Ramos (cell line): ENCODE measurements at regions not wholly inside any gene's neighbourhood (a gene's known extent, or its start where the extent isn't known, plus 50 kb on each side); places are given as distances from the start of the nearest gene placed in this dataset.
"Not testable (repeated sequence)": the region's sequence is repeated elsewhere in the genome, so short reads cannot be mapped to it uniquely, and the experiment has no call there.

Experiments used
- in situ Hi-C: fragments of 300-500 bp; cut with MboI; formaldehyde crosslinking; loops from one replicate; pipeline ENCODE4 v1.14.3; 2022; ENCODE audit warnings: low sequenced_read_pairs; ENCODE audit not compliant: unreplicated experiment

DNA sequence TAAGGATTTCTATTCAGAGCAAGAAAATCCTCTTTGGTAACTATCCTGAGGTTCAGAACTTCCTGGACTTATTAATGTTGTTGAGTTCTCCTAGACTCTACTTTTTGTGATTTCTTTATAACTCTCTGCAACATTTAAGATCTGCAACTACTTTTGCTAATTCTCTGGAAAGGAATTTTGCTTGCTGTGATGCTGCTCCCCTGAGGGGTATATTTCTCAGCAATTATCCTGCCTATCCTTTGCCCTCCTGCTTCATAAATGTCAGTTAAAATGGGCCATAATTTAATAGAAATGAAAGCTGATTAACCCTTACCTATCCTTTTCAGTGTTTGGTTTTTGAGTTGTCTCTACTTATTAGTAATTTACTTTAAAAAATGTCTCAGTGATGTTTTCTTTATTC, 377.3 kb upstream of the LRRC3B start:
- in situ Hi-C loops = no loop called here

DNA sequence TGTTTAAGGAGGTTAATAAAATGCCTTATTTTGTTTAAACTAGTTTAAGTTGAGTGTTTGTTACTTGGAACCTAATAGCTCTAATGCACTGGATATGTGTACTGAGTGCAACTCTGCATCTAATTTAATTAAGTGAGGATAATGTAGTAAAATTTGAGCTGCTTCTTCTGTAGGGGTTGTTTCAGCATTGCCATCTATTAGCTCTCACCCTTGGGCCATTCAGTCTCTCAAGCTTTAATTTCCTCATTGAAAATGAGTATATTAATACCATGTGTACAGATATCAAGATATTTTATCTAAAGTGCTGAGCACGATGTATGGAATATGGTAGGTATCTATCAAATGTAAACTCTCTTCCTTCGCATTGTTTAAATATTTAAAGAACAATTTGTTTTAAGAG, 375.7 kb upstream of the LRRC3B start:
- in situ Hi-C loops = no loop called here

DNA sequence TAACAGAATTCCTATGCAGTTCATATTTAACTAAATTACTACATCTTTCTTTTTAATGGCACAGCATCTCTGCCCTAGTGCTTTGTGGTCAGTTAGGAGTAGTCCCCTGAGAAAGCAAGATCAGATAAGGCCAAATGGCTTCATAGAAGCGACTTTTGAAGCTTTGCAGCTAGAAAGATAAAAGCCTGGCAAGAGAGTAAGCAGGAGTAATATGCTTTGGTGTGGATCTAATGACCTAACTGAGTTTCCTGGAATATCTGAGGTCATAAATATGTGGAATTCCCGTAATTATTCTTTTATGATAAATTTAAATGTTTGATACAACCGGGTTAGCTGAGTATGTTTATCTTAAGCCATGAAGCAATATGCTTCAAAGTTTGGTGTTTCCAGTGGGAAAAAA, 374.9 kb upstream of the LRRC3B start:
- in situ Hi-C loops = no loop called here

DNA sequence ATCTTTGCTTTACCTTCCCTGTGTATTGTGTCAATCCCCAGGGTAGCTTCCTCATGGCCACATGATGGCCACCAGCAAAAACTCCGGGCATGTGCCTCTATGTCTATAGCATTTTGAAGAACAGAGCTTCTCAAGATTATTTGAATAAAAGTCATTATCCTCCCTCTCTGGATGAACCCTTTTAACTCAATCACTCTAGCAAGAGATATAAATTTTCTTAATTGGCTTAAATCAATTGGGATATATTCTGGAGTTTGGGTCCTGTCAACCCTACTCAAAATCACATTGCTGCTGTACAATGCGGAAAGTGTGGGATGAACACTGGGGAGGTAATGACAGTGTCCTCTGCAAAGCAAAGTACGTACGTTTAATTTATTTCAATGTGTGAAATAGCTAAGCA, 370.6 kb upstream of the LRRC3B start:
- in situ Hi-C loops = no loop called here

DNA sequence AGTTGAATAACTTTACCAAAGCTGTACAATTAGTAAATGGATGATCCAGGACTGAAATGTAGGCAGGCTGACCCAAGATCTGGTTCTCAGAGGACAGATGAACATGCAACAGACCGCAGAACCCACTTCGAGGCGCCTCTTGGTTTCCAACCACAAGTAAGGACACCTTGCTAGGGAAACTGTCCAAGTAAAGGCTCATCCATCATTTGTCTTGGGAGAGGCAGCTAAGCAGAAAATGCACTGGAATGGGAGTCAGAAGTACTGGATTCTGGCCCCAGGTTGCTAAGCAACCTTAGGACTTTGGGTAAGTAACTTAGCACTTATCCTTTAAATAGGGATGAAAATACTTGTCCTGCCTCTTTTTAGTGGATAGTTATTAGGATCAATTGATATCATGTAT, 366.3 kb upstream of the LRRC3B start:
- in situ Hi-C loops = no loop called here

DNA sequence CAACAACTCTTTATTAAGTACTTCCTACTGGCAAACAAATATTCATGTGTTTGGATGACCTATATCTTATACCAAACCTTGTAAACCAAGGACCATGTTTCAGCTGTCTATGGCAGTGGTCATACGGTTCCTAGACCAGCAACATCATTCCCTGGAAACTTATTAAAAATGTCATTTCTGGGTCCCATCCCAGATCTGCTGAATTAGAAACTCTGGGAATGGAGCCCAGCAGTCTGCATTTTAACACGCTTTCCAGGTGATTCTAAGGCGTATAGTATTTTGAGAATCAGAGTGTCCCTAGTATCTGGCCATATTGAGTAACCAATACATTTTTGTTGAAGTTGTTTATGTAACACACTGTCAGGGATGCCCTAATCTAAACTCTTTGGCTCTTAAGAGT, 363.4 kb upstream of the LRRC3B start:
- in situ Hi-C loops = no loop called here

DNA sequence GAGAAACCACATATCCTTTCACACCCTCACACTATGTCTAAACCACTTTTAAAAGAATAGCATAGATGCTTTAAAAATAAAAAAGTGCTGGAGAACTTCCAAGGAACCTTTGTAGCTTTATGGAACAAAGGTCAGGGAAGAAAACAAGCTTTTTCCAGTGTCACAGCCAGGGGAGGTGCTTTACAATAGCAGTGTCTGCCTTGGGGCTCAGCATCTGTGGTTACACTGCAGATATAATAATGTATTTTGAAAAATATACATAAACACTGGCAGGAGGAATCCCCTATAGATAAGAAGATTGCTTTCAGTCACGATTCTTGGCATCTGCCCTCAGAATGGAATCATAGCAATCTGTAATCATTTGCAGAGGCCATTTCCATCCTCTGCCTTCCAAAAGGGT, 362.4 kb upstream of the LRRC3B start:
- in situ Hi-C loops = no loop called here

DNA sequence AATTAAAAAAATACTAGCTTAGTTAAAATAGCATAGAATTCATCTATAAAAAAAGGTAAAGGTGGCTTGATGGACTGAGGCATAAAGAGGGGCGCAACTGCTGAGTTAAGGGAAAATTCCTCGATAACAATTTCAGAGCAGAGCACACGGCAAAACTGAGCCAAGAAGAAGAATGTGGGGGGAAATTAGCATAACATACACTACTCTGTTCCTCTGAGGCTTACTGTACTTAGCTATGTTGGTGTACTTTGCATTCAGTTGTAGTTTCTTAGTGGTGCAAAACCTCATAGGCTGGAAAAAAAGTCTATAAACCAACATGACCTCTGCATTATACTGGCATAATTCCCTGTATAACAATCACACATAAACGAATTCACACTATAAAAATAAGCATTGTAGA, 357.9 kb upstream of the LRRC3B start:
- in situ Hi-C loops = no loop called here

DNA sequence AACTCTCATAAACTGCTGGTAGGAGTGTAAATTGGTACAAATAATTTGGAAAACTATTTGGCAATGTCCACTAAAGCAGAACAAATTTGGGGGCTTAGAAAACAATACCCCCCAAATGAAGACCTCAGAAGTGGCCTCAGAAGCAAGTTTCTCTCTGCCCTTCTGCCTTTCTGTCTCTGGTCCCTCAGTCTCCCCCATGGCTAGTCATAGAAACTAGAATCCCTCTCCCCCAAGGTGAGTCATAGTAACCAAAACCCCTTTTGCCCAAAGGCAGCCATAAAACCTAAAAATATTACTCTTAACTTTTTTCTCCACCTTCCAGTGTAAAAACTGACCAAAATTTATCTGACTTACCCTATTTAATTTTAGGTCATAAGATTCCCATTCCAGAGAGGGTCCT, 350.7 kb upstream of the LRRC3B start:
- in situ Hi-C loops = no loop called here

DNA sequence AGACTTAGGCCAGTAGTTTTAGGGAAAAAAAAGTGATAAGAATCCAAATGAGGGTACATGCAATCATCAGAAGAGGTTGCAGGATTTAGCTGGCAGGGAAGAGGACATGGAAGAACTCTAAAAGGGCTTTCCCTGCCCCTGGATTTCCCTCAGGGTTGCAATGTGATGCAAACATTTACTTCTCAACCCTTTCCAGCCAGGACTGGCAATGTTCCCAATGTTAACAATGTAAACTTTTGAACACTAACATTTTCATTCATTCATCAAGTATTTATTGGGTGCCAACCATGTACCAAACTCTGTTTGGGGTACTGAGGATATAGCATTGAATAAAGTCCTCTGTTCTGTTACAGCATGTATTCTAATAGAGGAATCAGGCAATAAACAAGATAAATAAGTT, 349.4 kb upstream of the LRRC3B start:
- in situ Hi-C loops = no loop called here

DNA sequence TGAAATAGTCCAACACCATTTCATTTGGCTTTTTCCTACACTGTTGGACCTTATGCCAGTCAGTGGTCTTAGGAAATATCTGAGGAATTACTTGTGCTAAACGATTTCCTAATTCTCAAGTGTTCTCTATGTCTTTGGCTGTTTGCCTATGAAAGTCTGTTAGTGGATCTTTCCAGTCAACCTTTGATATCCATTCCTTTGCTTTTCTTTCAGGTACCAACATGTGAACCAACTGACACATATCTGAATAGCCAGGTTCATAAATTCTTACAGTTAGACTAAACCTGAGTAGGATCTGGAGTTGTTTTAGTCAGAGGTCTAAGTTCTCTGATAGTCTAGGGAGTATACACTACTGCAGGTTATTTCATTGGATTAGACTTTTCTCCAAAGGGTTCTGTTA, 343.5 kb upstream of the LRRC3B start:
- in situ Hi-C loops = no loop called here

DNA sequence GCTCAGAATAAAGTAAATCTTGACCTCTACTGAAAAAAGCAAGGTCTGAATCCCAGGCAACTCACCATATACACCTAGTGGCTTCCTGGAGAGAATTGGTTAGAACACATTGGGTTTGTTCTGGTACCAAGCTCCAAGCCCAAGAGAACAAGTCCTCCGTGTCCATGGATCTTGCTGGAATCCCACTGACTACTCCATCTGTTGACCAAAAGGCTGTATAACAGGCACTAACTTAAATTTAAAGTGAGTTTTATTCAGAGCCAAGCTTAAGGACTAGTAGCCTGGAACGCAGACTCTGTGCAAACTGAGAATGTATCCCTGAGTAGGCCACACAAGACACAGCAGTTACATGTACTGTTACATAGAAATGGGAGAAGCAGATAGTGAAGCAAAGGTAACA, 342.1 kb upstream of the LRRC3B start:
- in situ Hi-C loops = no loop called here

DNA sequence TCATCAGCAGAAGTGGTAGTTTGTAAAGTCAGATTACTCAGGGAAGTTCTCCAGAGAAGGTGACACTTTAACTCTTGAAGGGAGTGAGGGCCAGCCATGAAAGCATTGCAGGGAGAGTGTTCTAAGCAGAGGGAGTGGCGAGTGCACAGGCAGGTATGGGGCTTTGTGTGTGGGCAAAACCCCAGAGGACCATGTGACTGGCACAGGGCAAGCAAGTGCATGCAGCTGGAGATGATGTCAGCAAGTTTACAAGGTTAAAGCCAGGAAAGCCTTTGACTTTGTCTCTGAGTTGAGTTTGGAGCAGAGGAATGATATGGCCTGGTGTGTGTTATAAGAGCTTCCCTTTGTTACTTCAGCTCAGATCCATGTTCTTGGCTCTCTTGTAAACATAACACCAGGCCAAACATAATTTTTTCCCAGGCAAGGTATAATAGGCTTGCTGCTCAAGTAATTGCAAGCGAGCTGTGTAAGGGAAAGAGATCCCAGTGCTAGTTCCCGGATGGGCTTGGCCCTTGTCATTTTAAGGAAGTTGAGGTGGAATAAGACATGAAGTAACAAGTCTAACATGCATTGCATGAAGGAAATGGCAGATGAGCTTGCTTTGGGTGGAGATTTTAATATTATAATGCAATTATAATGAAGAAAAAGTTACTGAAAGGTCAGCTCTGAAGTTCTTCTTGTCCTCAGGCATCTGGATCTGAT, 341.1 kb upstream of the LRRC3B start:
- in situ Hi-C loops = no loop called here

DNA sequence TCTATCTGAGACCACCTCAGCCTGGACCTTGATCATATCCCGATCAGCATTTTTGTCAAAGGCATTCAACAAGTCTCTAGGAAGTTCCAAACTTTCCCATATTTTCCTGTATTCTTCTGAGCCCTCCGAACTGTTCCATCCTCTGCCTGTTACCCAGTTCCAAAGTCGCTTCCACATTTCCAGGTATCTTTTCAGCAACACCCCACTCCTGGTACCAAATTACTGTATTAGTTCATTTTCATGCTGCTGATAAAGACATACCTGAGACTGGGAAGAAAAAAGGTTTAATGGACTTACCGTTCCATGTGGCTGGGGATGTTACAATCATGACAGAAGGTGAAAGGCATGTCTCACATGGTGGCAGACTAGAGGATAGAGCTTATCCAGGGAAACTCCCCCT, 338.1 kb upstream of the LRRC3B start:
- in situ Hi-C loops = not testable (repeated sequence)

DNA sequence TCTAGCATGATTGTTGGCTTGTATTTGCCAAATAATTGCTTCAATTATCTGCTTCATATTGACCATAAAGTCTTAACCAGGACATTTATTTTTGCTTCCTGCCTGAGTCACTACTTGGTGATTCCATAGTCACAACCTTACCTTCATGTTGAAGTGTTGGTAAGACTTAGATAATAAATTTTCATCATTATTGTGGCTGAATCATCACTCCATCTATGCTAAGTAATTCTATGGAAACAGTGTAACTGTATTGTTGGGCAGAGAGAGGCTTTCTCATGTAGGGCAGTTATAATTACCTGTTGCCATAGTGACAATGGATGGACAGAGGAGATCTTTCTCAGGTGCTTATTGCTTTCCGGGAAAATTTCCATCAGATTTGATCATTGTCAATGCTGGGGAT, 330.7 kb upstream of the LRRC3B start:
- in situ Hi-C loops = no loop called here

DNA sequence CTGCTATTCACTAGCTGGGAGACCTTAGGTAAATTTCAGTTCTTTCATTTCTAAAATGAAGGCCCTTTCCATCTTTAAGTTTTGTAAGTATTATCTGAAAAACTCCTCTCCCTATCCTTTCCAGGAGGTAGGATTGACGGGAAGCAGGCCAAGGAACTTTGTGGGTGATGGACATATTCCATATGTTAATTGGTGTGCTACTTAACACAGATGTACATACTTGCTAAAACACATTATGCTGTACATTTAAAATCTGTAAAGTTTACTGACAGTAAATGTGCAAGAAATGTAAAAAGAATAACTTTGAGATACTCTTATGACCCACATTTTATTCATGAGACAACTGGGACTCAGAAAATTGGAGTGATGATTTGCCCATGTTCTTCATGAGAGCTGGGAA, 329.8 kb upstream of the LRRC3B start:
- in situ Hi-C loops = no loop called here

DNA sequence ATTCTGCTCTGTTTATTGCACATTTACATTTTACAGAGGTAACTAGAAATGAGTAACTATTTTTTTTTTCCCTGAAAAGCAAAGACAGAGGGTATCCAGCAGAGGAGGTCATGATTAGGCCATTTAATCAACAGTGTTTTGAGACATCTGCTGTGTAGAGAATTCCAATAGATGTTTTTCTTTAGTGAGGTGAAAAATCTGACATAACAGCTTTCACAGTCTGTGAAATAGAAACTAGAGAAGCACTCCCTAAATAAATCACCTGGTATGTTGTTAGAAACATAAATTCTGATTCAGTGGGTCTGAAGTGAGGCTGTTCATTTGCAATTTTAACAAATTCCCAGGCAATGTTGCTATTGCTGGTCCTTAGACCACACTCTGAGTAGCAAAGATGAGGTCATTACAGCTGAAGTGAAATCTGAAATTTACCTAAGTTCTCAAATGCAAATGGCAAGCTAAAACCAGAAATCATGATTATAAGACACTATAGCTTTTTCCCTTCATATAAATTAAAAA, 329.2 kb upstream of the LRRC3B start:
- in situ Hi-C loops = no loop called here

DNA sequence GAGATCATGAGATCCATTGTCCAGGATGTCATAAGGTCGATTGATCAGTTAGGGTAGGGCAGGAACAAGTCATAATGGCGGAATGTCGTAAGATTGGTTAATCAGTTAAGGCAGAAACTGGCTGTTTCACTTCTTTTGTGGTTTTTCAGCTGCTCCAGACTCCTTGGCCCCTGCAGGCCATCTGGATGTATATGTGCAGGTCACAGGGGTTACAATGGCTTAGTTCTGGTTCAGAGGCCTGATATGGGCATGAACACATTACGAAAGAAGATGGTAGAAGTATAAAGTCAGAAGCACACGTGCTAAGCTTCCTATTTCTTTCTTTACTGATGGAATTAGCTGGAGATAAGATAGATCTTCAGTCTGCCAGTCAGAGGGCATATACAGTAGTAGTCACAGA, 315.4 kb upstream of the LRRC3B start:
- in situ Hi-C loops = no loop called here

DNA sequence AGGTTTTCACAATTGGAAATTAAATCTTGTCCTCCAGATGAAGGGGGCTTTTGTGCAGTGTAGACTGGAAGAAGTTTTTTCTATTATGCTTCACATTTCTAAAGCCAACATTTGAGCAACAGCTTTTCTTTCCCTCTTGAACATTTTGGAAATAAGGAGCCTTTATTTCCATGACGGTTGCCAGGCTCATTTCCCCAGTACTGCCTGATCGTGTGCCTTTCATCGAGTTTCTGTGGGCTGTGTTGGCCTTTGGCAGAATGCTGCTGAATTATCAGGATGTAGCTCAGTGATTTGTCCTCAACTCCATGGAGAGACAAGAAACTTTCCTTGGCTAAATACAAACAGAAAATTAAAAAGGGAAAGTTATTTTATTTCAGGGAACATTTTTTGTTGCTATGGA, 314.8 kb upstream of the LRRC3B start:
- in situ Hi-C loops = no loop called here

DNA sequence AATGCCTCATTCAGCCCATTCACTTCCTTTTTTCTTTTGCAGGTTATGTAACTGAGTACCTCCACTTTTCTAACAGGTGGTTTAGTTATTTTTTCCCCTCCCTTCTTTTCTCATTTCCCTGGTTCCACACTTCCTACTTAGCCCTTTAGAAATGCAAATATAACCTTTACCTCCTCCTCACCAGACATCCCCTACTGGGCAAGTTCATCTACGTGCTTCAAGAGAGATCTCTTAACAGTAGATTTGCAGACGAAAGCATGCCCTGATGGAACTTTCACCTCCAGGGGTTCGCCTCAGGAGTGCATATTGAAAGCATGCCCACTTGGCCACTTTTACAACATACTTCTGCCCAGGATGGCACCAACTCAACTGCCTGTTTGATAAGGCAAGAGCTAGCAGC, 314.1 kb upstream of the LRRC3B start:
- in situ Hi-C loops = no loop called here

DNA sequence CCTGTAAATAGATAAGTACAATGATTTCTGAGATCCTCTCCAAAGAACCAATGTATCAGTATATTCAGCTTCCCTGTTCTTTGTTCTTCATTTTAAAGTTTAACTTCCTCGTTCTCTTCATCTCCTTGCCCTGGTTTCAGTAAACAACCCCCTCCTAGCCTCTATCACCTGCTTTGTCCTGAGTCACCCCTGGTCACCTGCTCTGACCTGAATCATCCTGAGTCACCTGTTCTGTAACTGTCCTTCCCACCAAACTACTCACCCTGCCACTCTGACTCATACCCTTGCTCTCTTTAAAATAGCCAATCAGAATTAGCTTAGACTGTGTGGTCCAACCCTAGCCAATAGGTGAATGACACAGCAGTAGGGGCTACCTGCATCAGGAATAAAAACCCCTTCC, 313.0 kb upstream of the LRRC3B start:
- in situ Hi-C loops = not testable (repeated sequence)

DNA sequence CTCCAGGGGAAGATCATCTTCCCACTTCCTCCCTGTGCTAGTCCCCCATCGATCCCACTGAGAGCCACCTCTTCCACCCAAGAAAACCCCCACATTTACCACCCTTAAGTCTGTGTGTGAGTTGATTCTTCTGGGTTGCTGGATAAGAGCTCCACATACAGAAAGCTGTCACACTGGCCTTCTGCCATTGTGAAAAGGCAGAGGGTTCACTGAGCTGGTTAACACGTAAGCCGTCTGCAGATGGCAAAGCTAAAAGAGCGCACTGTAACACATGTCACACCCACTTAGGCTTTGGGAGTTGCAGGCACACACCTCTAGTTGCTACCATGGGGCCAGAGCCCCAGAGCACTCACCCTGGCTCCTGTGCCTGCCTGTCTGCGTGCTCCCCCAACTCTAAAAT, 309.8 kb upstream of the LRRC3B start:
- in situ Hi-C loops = no loop called here

DNA sequence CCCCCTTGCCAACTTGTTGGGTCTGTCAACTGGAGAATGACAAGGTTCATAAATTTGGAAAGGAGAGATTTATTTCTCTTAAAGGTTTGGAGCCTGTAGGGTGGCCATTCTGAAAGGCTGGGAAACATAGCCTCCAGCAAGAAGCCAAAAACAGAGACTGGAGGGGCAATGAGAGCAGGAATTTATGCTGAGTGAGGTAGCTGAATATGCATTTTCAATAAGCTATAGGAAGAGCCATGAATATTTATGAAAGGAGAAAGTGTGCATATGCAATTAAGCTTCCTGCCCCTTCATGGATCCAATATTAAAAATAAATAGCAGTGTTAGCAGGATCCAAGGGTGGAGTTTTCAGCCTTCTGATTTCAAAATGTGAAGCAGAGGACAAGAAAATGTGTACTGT, 306.1 kb upstream of the LRRC3B start:
- in situ Hi-C loops = no loop called here
